Astrocyte of the cerebellum (primary cell): ENCODE measurements at regions not wholly inside any gene's neighbourhood (a gene's known extent, or its start where the extent isn't known, plus 50 kb on each side); places are given as distances from the start of the nearest gene placed in this dataset.

ENCODE experiments used
- DNase-seq: peaks from one replicate; pipeline ENCODE4 v3.0.0-alpha.2; 2011; ENCODE audit warnings: low read depth
- H3K4me3 ChIP-seq: 2 replicates; pipeline ENCODE4 v1.5.1; 2011; ENCODE audit warnings: mild to moderate bottlenecking, low read depth, low read length, moderate library complexity
- in situ Hi-C: cut with HindIII; loops from 2 replicates; pipeline ENCODE4 v1.10.0; 2017; ENCODE audit warnings: low sequenced_read_pairs
- TF ChIP-seq, protein P1 (sequence below): IDR thresholded peaks from 2 replicates; pipeline ENCODE4 v1.5.1; 2012; ENCODE audit warnings: low read length, low read depth, moderate library complexity, mild to moderate bottlenecking; ENCODE audit errors: missing control alignments

DNA sequence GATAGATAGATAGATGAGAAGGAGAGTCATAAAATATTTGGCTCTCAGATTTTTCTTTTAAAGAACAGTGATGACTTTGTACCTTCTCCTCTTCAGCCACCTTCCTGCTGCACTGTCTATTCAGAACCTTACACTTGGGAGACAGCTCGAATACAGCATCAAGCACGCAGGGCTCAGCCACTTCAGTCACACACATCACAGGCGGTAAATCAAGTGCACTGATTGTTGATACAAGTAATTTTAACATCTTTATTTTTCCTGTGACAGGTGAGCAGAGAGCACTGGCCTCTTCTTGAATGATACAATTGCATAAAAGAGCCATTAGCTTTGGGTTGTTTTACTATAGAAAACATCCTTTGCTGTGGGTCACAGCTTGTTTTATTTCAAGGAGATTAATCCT lies 1118.5 kb upstream of the EYS start:
- in situ Hi-C loops = no loop called here
- H3K4me3 ChIP-seq = no peak overlapping the region
- no peak for DNase-seq
- TF ChIP-seq, protein P1, sequence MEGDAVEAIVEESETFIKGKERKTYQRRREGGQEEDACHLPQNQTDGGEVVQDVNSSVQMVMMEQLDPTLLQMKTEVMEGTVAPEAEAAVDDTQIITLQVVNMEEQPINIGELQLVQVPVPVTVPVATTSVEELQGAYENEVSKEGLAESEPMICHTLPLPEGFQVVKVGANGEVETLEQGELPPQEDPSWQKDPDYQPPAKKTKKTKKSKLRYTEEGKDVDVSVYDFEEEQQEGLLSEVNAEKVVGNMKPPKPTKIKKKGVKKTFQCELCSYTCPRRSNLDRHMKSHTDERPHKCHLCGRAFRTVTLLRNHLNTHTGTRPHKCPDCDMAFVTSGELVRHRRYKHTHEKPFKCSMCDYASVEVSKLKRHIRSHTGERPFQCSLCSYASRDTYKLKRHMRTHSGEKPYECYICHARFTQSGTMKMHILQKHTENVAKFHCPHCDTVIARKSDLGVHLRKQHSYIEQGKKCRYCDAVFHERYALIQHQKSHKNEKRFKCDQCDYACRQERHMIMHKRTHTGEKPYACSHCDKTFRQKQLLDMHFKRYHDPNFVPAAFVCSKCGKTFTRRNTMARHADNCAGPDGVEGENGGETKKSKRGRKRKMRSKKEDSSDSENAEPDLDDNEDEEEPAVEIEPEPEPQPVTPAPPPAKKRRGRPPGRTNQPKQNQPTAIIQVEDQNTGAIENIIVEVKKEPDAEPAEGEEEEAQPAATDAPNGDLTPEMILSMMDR = no peak

DNA sequence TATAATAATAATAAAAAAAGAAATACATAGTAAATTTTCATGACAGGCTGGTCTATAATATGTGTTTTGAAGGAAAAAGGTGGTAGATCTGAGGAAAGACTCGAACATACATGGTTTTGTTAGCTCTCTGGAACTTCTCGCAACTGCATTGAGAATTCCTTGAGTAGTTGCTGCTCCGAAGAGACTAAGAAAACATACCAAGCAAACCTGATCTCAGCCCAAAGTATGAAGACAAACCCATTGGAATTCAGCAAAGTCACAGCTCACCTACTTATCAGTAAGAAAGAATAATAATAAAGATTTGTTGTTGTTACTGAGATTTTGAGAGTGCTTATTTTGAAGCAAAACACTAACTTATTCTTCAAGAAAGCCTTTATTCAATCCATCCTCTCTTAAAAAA lies 1107.1 kb upstream of the EYS start:
- TF ChIP-seq, protein P1 = no peak
- in situ Hi-C loops = no loop called here
- DNase-seq = no peak
- H3K4me3 ChIP-seq = no peak overlapping the region

DNA sequence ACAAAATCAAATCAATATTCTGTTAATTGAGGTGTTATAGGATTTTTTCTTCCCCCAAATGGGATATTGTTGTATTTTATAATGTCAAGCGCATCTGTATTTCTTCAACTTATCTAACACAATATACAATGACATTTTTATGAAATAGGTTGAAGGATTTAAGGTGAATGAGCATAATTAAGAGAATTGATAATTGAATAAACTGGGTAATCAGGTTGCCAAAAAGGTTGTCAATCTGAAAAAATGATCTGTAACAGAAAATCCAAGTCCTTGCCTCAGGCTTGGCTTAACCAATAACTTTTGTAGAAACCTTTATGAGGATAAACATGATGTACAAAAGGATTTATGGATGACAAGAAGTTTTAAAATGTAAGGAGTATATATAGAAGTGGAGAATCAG lies 1101.7 kb upstream of the EYS start:
- TF ChIP-seq, protein P1 = no peak
- in situ Hi-C loops = no loop called here
- DNase-seq = no peak
- no peak overlapping the region for H3K4me3 ChIP-seq

DNA sequence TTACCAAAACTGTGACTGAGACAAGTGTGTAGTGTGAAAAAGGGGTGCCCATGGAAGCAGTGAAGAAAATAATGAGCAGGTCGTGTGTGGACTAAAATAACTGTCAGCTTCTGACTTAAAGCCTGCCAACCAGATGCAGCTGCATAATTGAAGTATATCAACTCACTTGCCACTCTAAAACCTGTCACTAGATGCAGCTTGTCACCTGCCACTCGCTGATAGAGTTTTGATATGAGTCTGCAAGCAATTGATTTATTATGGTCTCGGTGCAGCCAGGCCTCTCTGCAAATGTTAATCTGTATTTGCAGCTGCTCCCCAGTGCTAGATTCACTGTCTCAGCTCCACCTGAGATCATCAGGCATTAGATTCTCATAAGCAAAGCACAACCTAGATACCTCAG lies 1090.0 kb upstream of the EYS start:
- H3K4me3 ChIP-seq = no peak overlapping the region
- TF ChIP-seq, protein P1 = no peak
- no peak for DNase-seq
- in situ Hi-C loops = no loop called here

DNA sequence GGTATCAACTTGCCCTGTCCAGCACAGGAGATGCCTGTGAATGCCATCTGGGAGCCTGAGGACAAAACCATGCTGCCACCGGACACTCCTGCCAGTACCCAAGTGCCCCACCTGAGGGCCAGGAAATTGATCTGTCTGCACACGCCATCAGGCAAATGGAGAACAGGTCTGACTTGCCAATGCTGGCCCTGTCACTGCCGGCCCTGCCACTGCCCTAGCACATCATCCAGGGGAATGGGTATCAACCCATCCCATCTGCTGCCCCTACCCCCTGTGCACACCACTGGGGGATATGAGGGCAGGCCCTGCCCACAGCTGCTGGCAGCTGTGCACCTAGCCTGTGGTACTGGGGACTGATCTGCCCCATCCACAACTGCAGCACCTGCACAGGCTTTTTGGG lies 1081.6 kb upstream of the EYS start:
- TF ChIP-seq, protein P1 = no peak
- in situ Hi-C loops = no loop called here
- DNase-seq = no peak
- H3K4me3 ChIP-seq = no peak overlapping the region

DNA sequence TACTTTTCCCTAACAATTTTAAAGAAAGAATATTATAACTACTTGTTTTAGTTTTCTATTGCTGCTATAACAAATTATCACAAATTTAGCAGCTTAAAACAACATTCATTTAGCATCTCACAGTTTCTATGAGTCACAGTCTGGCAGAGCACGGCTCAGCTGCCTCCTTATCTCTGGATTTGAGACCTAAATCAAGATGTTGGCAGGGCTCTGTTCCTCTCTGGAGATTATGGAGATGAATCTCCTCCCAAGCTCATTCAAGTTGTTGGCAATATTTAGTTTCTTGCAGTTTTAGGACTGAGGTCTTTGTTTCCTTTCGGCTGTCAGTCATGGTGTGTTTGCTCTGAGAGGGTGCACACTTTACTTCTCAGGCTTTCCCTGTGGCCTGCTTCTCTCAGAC lies 1065.8 kb upstream of the EYS start:
- DNase-seq = peak; percentile 37
- in situ Hi-C loops = no loop called here
- H3K4me3 ChIP-seq = no peak overlapping the region
- TF ChIP-seq, protein P1 = no peak

DNA sequence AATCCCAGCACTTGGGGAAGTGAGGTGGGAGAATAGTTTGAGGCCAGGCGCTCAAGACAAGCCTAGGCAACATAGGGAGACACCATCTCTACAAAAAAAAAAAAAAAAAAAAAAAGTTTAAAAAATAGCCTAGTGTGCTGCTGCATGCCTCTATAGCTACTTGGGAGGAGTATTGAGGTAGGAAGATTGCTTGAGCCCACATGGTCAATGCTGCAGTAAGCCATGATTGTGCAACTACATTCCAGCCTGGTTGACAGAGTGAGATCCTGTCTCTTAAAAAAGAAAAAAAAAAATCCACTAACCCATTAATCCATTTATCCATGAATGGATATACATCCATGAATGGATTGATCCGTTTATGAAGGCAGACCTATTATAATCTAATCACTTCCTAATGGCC lies 1064.6 kb upstream of the EYS start:
- in situ Hi-C loops = no loop called here
- no peak overlapping the region for H3K4me3 ChIP-seq
- no peak for DNase-seq
- TF ChIP-seq, protein P1 = no peak
